WTC11 (cell line): ENCODE measurements at regions not wholly inside any gene's neighbourhood (a gene's known extent, or its start where the extent isn't known, plus 50 kb on each side); places are given as distances from the start of the nearest gene placed in this dataset.

Experiments used
- ZNF219 ChIP-seq: sonication (generic); formaldehyde crosslinking; IDR thresholded peaks from 2 replicates; pipeline ENCODE4 v1.8.0; 2023; ENCODE audit warnings: missing genetic modification reagents, mild to moderate bottlenecking, borderline replicate concordance
- TF ChIP-seq, protein P1 (sequence below): fragments of 200-600 bp; IDR thresholded peaks from 2 replicates; pipeline ENCODE4 v1.8.0; 2022; ENCODE audit warnings: antibody characterized with exemption

- TF ChIP-seq, protein P1, sequence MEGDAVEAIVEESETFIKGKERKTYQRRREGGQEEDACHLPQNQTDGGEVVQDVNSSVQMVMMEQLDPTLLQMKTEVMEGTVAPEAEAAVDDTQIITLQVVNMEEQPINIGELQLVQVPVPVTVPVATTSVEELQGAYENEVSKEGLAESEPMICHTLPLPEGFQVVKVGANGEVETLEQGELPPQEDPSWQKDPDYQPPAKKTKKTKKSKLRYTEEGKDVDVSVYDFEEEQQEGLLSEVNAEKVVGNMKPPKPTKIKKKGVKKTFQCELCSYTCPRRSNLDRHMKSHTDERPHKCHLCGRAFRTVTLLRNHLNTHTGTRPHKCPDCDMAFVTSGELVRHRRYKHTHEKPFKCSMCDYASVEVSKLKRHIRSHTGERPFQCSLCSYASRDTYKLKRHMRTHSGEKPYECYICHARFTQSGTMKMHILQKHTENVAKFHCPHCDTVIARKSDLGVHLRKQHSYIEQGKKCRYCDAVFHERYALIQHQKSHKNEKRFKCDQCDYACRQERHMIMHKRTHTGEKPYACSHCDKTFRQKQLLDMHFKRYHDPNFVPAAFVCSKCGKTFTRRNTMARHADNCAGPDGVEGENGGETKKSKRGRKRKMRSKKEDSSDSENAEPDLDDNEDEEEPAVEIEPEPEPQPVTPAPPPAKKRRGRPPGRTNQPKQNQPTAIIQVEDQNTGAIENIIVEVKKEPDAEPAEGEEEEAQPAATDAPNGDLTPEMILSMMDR: no peak
- TF ChIP-seq ZNF219 (CRISPR knock-in tag): no peak
Measured at GRCh38 chr6:109237077-109237985, 142.0 kb downstream of the CEP57L1 start.
